ENCODE measurements at regions not wholly inside any gene's neighbourhood (a gene's known extent, or its start where the extent isn't known, plus 50 kb on each side); places are given as distances from the start of the nearest gene placed in this dataset.

DNA sequence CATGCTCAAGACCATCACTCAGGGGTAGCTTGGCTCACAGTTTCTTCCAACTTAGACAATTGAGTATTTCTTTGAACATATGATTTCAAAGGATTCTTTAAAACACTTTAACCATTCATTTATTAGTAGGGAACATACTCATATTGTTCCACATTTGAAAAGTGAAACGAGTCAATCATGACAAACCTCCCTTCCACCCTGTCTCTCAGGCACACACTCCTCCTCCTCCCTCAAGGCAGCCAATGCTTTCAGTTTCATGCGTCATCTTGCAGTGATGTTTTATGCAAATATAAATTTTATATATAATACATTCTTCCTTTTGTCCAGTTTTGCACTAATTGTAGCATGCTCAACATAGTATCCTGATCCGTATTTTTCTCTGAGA lies 126.0 kb upstream of the BOD1 start:
- H3K27ac ChIP-seq, result no peak overlapping the region
- no peak for TF ChIP-seq ZFX (IDR thresholded peaks at IDR 0.05; ENCODE audit: borderline replicate concordance)
- TF ChIP-seq CTCF (IDR thresholded peaks at IDR 0.05), result no peak

DNA sequence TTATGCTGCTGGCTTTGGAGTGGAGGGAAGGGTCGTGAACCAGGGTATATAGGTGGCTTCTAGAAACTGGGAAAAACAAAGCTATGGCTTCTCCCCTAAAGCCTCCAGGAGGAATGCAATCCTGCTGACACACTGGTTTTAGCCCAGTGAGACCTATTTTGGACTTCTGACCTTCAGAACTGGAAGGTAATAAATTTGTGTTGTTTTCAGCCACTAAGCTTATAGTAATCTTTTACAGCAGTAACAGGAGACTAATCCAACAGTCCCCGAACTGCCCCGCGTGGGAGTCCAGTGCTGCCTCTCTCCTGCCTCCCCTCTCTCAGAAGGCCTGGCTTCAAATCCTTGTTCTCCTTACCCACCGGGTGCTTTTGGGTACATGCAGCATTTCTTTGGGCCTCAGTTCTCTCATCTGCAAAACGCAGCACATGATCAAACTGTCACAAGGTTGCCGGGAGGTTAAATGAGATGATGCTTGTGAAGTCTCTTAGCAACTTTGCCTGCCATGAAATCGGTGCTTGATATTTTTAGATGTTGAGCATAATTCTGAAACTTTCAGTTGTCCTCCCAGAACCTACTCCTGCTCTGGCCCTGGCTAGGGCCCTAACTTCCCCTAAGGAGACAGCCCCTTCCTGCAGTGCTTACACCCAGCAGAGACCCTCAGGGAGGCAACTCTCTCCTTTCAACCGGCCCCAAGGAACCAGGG lies 127.3 kb upstream of the BOD1 start:
- TF ChIP-seq ZFX (IDR thresholded peaks at IDR 0.05; ENCODE audit: borderline replicate concordance), result no peak
- no peak for TF ChIP-seq CTCF (IDR thresholded peaks at IDR 0.05)
- no peak overlapping the region for H3K27ac ChIP-seq

- no peak overlapping the region for H3K27ac ChIP-seq
- TF ChIP-seq ZFX (IDR thresholded peaks at IDR 0.05; ENCODE audit: borderline replicate concordance), result no peak
- no peak for TF ChIP-seq CTCF (IDR thresholded peaks at IDR 0.05)
Measured at GRCh38 chr5:173744551-173744950, 128.1 kb upstream of the BOD1 start.

DNA sequence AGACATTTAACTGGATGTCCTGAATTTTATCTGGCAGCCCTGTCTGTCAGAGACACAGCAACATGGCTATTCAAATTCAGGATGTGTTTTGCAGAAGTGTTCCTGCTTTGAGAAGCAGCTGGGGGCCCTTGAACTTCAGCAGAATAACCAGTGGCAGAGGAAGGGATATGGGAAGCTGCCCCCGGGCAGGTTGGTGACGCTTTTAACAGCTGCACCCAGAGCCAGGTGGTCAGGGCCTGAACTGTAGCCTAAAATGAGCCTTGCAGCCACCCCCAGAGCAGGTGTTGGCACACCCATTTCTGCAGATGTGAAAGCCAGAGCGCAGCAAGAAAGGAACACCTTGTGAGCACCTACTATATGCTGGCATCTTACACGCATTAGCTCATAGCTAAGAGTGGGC lies 128.7 kb upstream of the BOD1 start:
- no peak for TF ChIP-seq CTCF (IDR thresholded peaks at IDR 0.05)
- TF ChIP-seq ZFX (IDR thresholded peaks at IDR 0.05; ENCODE audit: borderline replicate concordance), result no peak
- no peak overlapping the region for H3K27ac ChIP-seq

GRCh38 chr5:173745557-173745956 lies 129.1 kb upstream of the BOD1 start:
- no peak overlapping the region for H3K27ac ChIP-seq
- no peak for TF ChIP-seq CTCF (IDR thresholded peaks at IDR 0.05)

DNA sequence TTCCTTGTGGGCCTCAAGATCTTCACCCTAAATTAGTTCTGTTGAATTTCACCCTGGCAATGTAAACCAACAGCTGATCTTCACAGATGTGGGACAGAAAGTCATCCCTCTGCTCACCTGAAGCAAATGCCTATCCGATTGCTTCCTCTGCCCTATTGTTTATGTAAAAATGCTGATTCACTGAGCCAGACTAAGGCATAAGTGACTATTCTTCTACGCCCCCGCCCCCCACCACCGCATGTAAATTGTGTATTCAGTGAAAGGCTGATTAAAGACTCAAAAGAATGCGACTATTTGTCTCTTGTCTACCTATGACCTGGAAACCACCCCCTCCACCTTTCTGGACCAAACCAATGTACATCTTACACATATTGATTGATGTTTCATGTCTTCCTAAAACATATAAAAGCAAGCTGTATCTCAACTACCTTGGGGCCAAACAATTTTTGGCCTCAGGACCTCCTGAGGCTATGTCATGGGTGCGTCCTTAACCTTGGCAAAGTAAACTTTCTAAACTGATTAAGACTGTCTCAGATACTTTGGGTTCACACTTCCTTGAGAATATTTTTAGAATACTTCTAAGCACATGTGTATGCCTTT lies 129.7 kb upstream of the BOD1 start:
- TF ChIP-seq ZFX (IDR thresholded peaks at IDR 0.05; ENCODE audit: borderline replicate concordance) (no peak), CTCF (IDR thresholded peaks at IDR 0.05) (no peak)
- H3K27ac ChIP-seq, result no peak overlapping the region

GRCh38 chr5:173747876-173748275 lies 131.4 kb upstream of the BOD1 start:
- H3K27ac ChIP-seq, result no peak overlapping the region
- TF ChIP-seq ZFX (IDR thresholded peaks at IDR 0.05; ENCODE audit: borderline replicate concordance) (no peak), CTCF (IDR thresholded peaks at IDR 0.05) (no peak)
